OCI-LY3 (cell line): ENCODE measurements at regions not wholly inside any gene's neighbourhood (a gene's known extent, or its start where the extent isn't known, plus 50 kb on each side); places are given as distances from the start of the nearest gene placed in this dataset.

Experiments used
- EZH2phosphoT487 ChIP-seq: fragments of 200-600 bp; shearing (Covaris generic); IDR thresholded peaks from 2 replicates; pipeline ENCODE4 v1.6.1; 2018; ENCODE audit warnings: antibody characterized with exemption, mixed run types, low read depth
- TF ChIP-seq, protein P1 (sequence below): fragments of 200-600, 300-600 bp; sonication (generic); IDR thresholded peaks from 2 replicates; pipeline ENCODE4 v1.5.1; 2014; ENCODE audit warnings: antibody characterized with exemption, low read length, low read depth

- TF ChIP-seq, protein P1, sequence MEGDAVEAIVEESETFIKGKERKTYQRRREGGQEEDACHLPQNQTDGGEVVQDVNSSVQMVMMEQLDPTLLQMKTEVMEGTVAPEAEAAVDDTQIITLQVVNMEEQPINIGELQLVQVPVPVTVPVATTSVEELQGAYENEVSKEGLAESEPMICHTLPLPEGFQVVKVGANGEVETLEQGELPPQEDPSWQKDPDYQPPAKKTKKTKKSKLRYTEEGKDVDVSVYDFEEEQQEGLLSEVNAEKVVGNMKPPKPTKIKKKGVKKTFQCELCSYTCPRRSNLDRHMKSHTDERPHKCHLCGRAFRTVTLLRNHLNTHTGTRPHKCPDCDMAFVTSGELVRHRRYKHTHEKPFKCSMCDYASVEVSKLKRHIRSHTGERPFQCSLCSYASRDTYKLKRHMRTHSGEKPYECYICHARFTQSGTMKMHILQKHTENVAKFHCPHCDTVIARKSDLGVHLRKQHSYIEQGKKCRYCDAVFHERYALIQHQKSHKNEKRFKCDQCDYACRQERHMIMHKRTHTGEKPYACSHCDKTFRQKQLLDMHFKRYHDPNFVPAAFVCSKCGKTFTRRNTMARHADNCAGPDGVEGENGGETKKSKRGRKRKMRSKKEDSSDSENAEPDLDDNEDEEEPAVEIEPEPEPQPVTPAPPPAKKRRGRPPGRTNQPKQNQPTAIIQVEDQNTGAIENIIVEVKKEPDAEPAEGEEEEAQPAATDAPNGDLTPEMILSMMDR: no peak
- TF ChIP-seq EZH2phosphoT487: no peak
Observed at GRCh38 chr17:62319846-62320245, 60.5 kb upstream of the EFCAB3 start.
